Smooth muscle cell (in vitro differentiated cells): ENCODE measurements at regions not wholly inside any gene's neighbourhood (a gene's known extent, or its start where the extent isn't known, plus 50 kb on each side); places are given as distances from the start of the nearest gene placed in this dataset.

Experiments used
- DNase-seq: peaks from one replicate; lab custom pipeline; 2025; ENCODE audit not compliant: unreplicated experiment; lab: John Stamatoyannopoulos, UW
- H2AFZ ChIP-seq: fragments of 200-600 bp; sonication (generic); 2 replicates; pipeline ENCODE4 v1.6.0; 2016; ENCODE audit warnings: antibody characterized with exemption, low read depth, mild to moderate bottlenecking
- H3F3A ChIP-seq: fragments of 200-600 bp; sonication (generic); 2 replicates; pipeline ENCODE4 v1.6.0; 2017; ENCODE audit warnings: antibody characterized with exemption, low read depth
- H3K27ac ChIP-seq: fragments of 200-600 bp; sonication (generic); 2 replicates; pipeline ENCODE4 v1.5.1; 2016; ENCODE audit warnings: low read depth, mild to moderate bottlenecking
- H3K27me3 ChIP-seq: fragments of 200-600 bp; sonication (generic); 2 replicates; pipeline ENCODE4 v1.6.1; 2016; ENCODE audit warnings: low read depth, mild to moderate bottlenecking
- H3K36me3 ChIP-seq: fragments of 200-600 bp; sonication (generic); 2 replicates; pipeline ENCODE4 v1.5.1; 2016; ENCODE audit warnings: low read depth
- H3K4me1 ChIP-seq: fragments of 200-600 bp; sonication (generic); 2 replicates; pipeline ENCODE4 v1.5.1; 2016; ENCODE audit warnings: low read depth
- H3K4me2 ChIP-seq: fragments of 200-600 bp; sonication (generic); 2 replicates; pipeline ENCODE4 v1.6.0; 2016; ENCODE audit warnings: mild to moderate bottlenecking
- H3K4me3 ChIP-seq: fragments of 200-600 bp; sonication (generic); 2 replicates; pipeline ENCODE4 v1.5.1; 2016; ENCODE audit warnings: mild to moderate bottlenecking
- H3K79me2 ChIP-seq: fragments of 200-600 bp; sonication (generic); 2 replicates; pipeline ENCODE4 v1.6.0; 2016; ENCODE audit warnings: low read depth, mild to moderate bottlenecking
- H3K9ac ChIP-seq: fragments of 200-600 bp; sonication (generic); 2 replicates; pipeline ENCODE4 v1.6.0; 2016; ENCODE audit warnings: low read depth
- H3K9me3 ChIP-seq: fragments of 200-600 bp; sonication (generic); replicated peaks from 2 replicates; pipeline ENCODE4 v1.5.1; 2016; ENCODE audit warnings: low read depth
- H4K20me1 ChIP-seq: fragments of 200-600 bp; sonication (generic); 2 replicates; pipeline ENCODE4 v1.6.0; 2016; ENCODE audit warnings: low read depth
- CTCF ChIP-seq: fragments of 200-600 bp; sonication (generic); IDR thresholded peaks from 2 replicates; pipeline ENCODE4 v1.5.1; 2017; ENCODE audit warnings: borderline replicate concordance, mild to moderate bottlenecking, antibody characterized with exemption; ENCODE audit not compliant: insufficient read depth, poor library complexity, severe bottlenecking
- WGBS: methylation state at CpG from one replicate; pipeline ENCODE4 v1.1.7; 2016; ENCODE audit warnings: low lambda C conversion rate; 5-methylcytosine and 5-hydroxymethylcytosine counted together

GRCh38 chr2:175399326-175399725 is 217.8 kb upstream of the ATP5MC3 start:
- H3K9me3 ChIP-seq = no peaks in the 10 kb centered on the region
- no peak overlapping the region for H3K9ac ChIP-seq
- H3K36me3 ChIP-seq = no peaks in the 10 kb centered on the region
- no peak overlapping the region for H2AFZ ChIP-seq
- no peak overlapping the region for H3K4me3 ChIP-seq
- TF ChIP-seq CTCF = no peak
- no peak overlapping the region for H3K27ac ChIP-seq
- no peak for DNase-seq
- no peak overlapping the region for H3K4me2 ChIP-seq
- 83% methylated on average over 4 of the region's 4 CpGs for WGBS
- peaks cover 5% of the 10 kb centered on the region for H3K27me3 ChIP-seq
- H4K20me1 ChIP-seq = no peaks in the 10 kb centered on the region
- no peaks in the 10 kb centered on the region for H3F3A ChIP-seq
- H3K4me1 ChIP-seq = no peaks in the 10 kb centered on the region
- no peaks in the 10 kb centered on the region for H3K79me2 ChIP-seq

- WGBS = 90% methylated on average over 6 of the region's 6 CpGs
Measured at GRCh38 chr2:175398848-175399247, 217.3 kb upstream of the ATP5MC3 start.

GRCh38 chr2:175396696-175397095 is 215.2 kb upstream of the ATP5MC3 start:
- H3K9ac ChIP-seq = no peak overlapping the region
- no peaks in the 10 kb centered on the region for H4K20me1 ChIP-seq
- TF ChIP-seq CTCF = no peak
- peaks cover 5% of the 10 kb centered on the region for H3K27me3 ChIP-seq
- no peak for DNase-seq
- no peaks in the 10 kb centered on the region for H3F3A ChIP-seq
- no peak overlapping the region for H3K4me2 ChIP-seq
- no peaks in the 10 kb centered on the region for H3K4me1 ChIP-seq
- H3K79me2 ChIP-seq = no peaks in the 10 kb centered on the region
- no peaks in the 10 kb centered on the region for H3K36me3 ChIP-seq
- H3K9me3 ChIP-seq = no peaks in the 10 kb centered on the region
- no peak overlapping the region for H2AFZ ChIP-seq
- H3K27ac ChIP-seq = no peak overlapping the region
- no peak overlapping the region for H3K4me3 ChIP-seq

More at GRCh38 chr2:175398848-175399247, 217.3 kb upstream of the ATP5MC3 start:
- no peaks in the 10 kb centered on the region for H4K20me1 ChIP-seq
- no peaks in the 10 kb centered on the region for H3F3A ChIP-seq
- DNase-seq = no peak
- no peak overlapping the region for H3K9ac ChIP-seq
- H3K4me2 ChIP-seq = no peak overlapping the region
- no peak for TF ChIP-seq CTCF
- H3K27ac ChIP-seq = no peak overlapping the region
- H3K4me1 ChIP-seq = no peaks in the 10 kb centered on the region
- no peak overlapping the region for H2AFZ ChIP-seq
- peaks cover 5% of the 10 kb centered on the region for H3K27me3 ChIP-seq
- no peaks in the 10 kb centered on the region for H3K36me3 ChIP-seq
- no peaks in the 10 kb centered on the region for H3K9me3 ChIP-seq
- no peak overlapping the region for H3K4me3 ChIP-seq
- no peaks in the 10 kb centered on the region for H3K79me2 ChIP-seq

- TF ChIP-seq CTCF = no peak
- Histone ChIP-seq H3K27ac (no peak overlapping the region), H3K79me2 (no peaks in the 10 kb centered on the region), H3K4me3 (no peak overlapping the region), H3K4me1 (no peaks in the 10 kb centered on the region), H4K20me1 (no peaks in the 10 kb centered on the region), H3K4me2 (no peak overlapping the region), H2AFZ (no peak overlapping the region), H3K36me3 (no peaks in the 10 kb centered on the region), H3K27me3 (no peaks in the 10 kb centered on the region), H3K9me3 (no peaks in the 10 kb centered on the region), H3K9ac (no peak overlapping the region), H3F3A (no peaks in the 10 kb centered on the region)
- WGBS = 94% methylated on average over 1 of the region's 1 CpG
- DNase-seq = no peak
Measured at GRCh38 chr2:175393851-175394250, 212.3 kb upstream of the ATP5MC3 start.
